Erythroblast (primary cell): ENCODE measurements at regions not wholly inside any gene's neighbourhood (a gene's known extent, or its start where the extent isn't known, plus 50 kb on each side); places are given as distances from the start of the nearest gene placed in this dataset.

ENCODE experiments used
- GATA1 ChIP-seq: IDR thresholded peaks from 2 replicates; pipeline ENCODE4 v1.6.1; 2011; ENCODE audit warnings: low read depth, mild to moderate bottlenecking, control low read depth, low read length, moderate library complexity
- POLR2A ChIP-seq: IDR thresholded peaks from 2 replicates; pipeline ENCODE4 v1.6.1; 2011; ENCODE audit warnings: mild to moderate bottlenecking, low read length

DNA sequence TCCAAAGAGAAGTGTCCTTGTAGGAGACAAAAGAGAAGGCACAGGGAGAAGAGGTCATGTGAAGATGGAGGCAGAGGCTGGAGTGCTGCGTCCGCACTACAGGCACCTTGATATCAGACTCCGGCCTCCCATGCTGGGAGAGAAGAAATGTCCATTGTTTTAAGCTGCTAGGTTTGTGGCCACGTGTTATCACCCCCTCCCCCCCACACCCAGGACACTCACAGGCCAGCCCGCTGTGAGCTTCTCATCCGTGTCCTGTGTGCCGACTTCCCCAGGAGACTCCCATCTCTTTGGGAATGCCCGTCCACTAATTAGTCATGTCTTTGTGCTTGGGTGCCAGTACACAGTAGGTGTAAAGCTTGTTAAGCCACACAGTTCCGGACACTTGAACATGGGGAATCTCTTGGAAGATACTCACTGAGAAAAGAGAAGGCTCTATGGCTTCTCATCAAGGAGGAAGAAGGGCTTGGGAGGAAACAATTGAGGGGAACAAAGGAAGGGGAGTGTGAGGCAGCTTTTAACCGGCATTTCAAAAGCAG, 1234.7 kb downstream of the TBC1D22A start:
- no peak for TF ChIP-seq POLR2A
- no peak for TF ChIP-seq GATA1
